ENCODE measurements at regions not wholly inside any gene's neighbourhood (a gene's known extent, or its start where the extent isn't known, plus 50 kb on each side); places are given as distances from the start of the nearest gene placed in this dataset.
A peak's percentile ranks its signal among the peaks of the same experiment; 100 is the strongest.

GRCh38 chr4:77473509-77473908, 132.1 kb upstream of the CXCL13 start:
- no peak for ATAC-seq (ENCODE audit: low FRiP score)
- TF ChIP-seq CTCF (IDR thresholded peaks at IDR 0.05) = no peak
- no peak for DNase-seq (ENCODE audit: low spot score)

DNA sequence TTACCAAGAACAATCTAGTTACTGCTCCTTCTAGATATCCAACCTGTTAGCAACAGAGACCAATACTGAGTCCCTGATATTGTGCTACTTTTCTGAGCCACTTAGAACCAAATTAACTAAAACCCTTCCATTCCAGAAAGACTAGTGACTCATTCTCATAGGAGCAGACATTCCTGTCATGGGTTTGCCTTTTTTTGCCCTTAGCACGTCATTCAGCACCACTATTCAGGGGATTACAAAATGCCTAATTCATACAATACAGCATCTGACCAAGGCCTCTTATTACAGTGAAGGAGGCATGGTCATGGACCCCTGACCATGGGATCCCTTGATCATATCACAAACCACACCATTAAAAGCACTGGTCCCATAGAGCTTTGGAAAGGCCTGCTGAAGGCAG, 123.8 kb upstream of the CXCL13 start:
- DNase-seq (ENCODE audit: low spot score) (no peak), ATAC-seq (ENCODE audit: low FRiP score) (no peak)
- no peak for TF ChIP-seq CTCF (IDR thresholded peaks at IDR 0.05)

GRCh38 chr4:77488882-77489281, 116.7 kb upstream of the CXCL13 start:
- no peak for TF ChIP-seq CTCF (IDR thresholded peaks at IDR 0.05)
- DNase-seq (ENCODE audit: low spot score) (no peak), ATAC-seq (ENCODE audit: low FRiP score) (peak; percentile 48)

DNA sequence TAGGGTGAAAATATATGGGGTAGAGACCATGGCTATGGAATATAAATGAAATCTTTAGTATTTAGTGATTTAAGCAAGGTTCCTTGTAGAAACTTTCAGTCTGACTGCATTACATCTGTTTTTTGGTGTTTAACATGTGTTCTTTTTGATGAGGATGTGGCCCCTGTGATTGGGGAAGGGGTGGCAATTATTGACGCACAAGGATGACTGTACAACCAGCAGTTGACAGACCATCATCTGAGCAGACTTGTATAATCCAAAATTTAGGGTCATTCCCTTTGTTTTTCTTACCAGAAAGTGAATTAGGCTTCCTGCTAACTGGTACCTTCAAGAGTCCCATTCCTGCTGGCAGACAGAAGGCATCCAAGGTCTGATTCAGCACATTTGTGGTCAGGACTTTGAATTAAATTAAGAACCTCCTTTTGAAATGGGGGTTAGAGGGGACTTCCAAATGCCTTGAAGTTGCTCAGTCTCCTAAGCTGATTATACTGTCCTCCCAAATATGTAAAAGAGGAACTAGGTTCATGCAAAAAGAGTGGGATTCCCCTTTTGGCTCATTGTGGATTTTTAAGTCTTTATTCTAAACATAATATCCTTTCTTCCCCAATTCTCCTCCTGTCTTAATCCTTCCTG, 112.4 kb upstream of the CXCL13 start:
- DNase-seq (ENCODE audit: low spot score) (no peak), ATAC-seq (ENCODE audit: low FRiP score) (no peak)
- no peak for TF ChIP-seq CTCF (IDR thresholded peaks at IDR 0.05)

DNA sequence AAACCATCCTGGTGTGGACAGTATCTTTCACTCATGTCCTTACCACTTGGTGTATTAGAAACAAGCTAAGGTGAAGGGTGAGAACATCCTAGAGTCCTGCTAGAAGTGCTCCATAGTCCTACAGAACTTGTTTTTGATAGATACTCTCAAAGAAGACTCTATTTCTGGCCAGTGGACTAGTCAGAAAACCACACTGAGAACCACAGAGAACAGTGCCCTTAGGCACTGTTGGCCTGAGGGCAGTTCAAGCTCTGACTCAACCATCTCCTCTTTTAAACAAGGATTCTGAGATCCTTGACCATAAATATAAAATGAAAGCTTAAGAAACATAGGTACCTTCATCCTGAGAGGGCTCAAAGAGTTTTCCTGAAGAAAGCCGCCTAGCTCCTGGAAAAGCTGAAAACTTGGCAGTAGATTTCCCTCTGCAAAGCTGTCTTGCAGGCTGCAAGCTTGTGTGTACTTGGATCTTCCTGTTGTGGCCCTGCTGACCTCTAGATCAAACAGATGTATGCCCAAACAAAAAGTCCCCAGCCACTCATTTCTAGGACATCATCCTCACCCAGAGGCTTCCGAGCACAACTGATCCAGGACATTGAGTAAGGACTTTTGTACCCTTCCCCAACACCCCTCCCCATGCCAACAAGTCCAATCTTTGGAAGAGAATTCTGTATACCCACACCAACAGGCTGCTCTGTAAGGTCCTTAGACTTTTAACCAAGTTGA, 111.6 kb upstream of the CXCL13 start:
- ATAC-seq (ENCODE audit: low FRiP score) (no peak), DNase-seq (ENCODE audit: low spot score) (no peak)
- TF ChIP-seq CTCF (IDR thresholded peaks at IDR 0.05) = no peak

- no peak for ATAC-seq (ENCODE audit: low FRiP score)
- DNase-seq (ENCODE audit: low spot score) = no peak
- no peak for TF ChIP-seq CTCF (IDR thresholded peaks at IDR 0.05)
Measured at GRCh38 chr4:77496457-77496856, 109.2 kb upstream of the CXCL13 start.

DNA sequence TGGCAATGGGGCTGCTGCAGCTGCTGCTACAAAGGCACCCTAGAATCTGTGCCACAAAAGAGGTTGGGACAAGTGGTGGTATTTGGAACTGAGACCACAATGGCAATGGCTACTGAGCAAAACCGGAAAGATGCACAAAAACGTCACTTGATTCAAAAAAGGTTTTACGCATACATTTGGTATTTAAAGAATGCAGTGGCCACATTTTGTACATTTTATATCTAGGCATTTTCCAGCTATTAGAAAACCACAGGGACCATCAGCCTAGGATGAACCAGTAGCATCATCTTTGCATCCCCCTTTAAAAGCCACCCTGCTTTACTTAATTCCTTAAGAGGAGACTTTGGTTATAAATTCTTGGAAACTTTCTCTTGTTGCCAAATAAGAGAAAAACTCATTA, 104.8 kb upstream of the CXCL13 start:
- ATAC-seq (ENCODE audit: low FRiP score) (no peak), DNase-seq (ENCODE audit: low spot score) (no peak)
- TF ChIP-seq CTCF (IDR thresholded peaks at IDR 0.05) = no peak
